Ishikawa (cell line): ENCODE measurements at regions not wholly inside any gene's neighbourhood (a gene's known extent, or its start where the extent isn't known, plus 50 kb on each side); places are given as distances from the start of the nearest gene placed in this dataset.

ENCODE experiments used
- CEBPB ChIP-seq: IDR thresholded peaks from 2 replicates; pipeline ENCODE4 v1.6.1; 2012
- CREB1 ChIP-seq: IDR thresholded peaks from 2 replicates; pipeline ENCODE4 v1.6.1; 2012; ENCODE audit warnings: low read depth
- EGR1 ChIP-seq: IDR thresholded peaks from 2 replicates; pipeline ENCODE4 v1.6.1; 2012
- EP300 ChIP-seq: IDR thresholded peaks from 2 replicates; pipeline ENCODE4 v1.6.1; 2012; ENCODE audit warnings: borderline replicate concordance
- TEAD4 ChIP-seq: IDR thresholded peaks from 2 replicates; pipeline ENCODE4 v1.6.1; 2012
- YY1 ChIP-seq: IDR thresholded peaks from 2 replicates; pipeline ENCODE4 v1.6.1; 2012; ENCODE audit warnings: low read depth
- ZBTB7A ChIP-seq: IDR thresholded peaks from 2 replicates; pipeline ENCODE4 v1.6.1; 2012; ENCODE audit warnings: low read depth
- TF ChIP-seq, protein P1 (sequence below): IDR thresholded peaks from 2 replicates; pipeline ENCODE4 v1.6.1; 2012; ENCODE audit warnings: low read depth, mild to moderate bottlenecking
- TF ChIP-seq, protein P2 (sequence below): IDR thresholded peaks from 2 replicates; pipeline ENCODE4 v1.6.1; 2012
- TF ChIP-seq, protein P3 (sequence below): IDR thresholded peaks from 2 replicates; pipeline ENCODE4 v1.6.1; 2012

- TF ChIP-seq, protein P1, sequence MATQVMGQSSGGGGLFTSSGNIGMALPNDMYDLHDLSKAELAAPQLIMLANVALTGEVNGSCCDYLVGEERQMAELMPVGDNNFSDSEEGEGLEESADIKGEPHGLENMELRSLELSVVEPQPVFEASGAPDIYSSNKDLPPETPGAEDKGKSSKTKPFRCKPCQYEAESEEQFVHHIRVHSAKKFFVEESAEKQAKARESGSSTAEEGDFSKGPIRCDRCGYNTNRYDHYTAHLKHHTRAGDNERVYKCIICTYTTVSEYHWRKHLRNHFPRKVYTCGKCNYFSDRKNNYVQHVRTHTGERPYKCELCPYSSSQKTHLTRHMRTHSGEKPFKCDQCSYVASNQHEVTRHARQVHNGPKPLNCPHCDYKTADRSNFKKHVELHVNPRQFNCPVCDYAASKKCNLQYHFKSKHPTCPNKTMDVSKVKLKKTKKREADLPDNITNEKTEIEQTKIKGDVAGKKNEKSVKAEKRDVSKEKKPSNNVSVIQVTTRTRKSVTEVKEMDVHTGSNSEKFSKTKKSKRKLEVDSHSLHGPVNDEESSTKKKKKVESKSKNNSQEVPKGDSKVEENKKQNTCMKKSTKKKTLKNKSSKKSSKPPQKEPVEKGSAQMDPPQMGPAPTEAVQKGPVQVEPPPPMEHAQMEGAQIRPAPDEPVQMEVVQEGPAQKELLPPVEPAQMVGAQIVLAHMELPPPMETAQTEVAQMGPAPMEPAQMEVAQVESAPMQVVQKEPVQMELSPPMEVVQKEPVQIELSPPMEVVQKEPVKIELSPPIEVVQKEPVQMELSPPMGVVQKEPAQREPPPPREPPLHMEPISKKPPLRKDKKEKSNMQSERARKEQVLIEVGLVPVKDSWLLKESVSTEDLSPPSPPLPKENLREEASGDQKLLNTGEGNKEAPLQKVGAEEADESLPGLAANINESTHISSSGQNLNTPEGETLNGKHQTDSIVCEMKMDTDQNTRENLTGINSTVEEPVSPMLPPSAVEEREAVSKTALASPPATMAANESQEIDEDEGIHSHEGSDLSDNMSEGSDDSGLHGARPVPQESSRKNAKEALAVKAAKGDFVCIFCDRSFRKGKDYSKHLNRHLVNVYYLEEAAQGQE: no peak
- no peak for TF ChIP-seq YY1
- no peak for TF ChIP-seq CEBPB
- no peak for TF ChIP-seq EGR1
- TF ChIP-seq ZBTB7A: no peak
- TF ChIP-seq, protein P2, sequence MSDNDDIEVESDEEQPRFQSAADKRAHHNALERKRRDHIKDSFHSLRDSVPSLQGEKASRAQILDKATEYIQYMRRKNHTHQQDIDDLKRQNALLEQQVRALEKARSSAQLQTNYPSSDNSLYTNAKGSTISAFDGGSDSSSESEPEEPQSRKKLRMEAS: no peak
- TF ChIP-seq CREB1: no peak
- TF ChIP-seq, protein P3, sequence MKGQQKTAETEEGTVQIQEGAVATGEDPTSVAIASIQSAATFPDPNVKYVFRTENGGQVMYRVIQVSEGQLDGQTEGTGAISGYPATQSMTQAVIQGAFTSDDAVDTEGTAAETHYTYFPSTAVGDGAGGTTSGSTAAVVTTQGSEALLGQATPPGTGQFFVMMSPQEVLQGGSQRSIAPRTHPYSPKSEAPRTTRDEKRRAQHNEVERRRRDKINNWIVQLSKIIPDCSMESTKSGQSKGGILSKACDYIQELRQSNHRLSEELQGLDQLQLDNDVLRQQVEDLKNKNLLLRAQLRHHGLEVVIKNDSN: no peak
- TF ChIP-seq EP300: no peak
- no peak for TF ChIP-seq TEAD4
Observed at GRCh38 chr3:102230057-102230456, 204.8 kb upstream of the ZPLD1 start.
